ENCODE measurements at regions not wholly inside any gene's neighbourhood (a gene's known extent, or its start where the extent isn't known, plus 50 kb on each side); places are given as distances from the start of the nearest gene placed in this dataset.
"Not testable (repeated sequence)": the region's sequence is repeated elsewhere in the genome, so short reads cannot be mapped to it uniquely, and the experiment has no call there.

DNA sequence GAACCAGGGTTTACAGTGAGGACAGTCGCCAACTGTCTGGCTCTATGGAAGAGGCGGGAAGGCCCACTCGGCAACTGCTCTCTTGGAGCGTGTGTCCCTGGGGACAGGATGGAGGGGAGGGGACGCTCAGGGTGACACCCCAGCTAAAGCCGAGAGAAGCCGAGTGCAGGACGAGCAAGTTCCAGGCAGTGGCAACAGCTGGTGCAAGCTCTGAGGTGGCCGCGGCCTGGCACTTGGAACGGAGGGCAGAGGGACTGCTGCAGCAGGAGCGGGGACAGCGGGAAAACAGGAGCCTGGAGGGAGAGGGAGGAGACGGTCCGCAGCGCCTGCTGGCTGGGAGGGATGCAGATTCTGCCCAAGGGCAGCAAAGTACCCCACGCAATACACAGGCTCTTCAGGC is 113.8 kb upstream of the CCZ1B start:
- DNase-seq: not testable (repeated sequence)

DNA sequence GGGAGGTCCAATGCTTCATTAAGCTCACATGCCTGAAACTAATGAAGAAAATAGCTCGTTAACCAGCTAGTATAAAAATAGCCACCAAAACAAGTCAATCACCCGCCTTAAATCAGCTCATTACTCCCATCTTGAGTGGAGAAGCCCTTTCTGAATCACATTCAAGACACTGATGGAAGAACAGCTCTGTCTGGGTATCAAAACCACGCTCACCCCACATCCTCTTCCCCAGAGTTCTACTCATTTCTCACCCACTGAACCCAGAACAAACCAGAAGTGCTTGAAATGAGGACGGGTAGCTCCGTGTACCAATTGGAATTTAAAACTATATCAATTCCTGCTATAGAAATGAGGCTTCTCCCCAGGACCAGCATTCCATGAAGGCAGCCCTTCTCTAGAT is 120.8 kb upstream of the CCZ1B start:
- DNase-seq: not testable (repeated sequence)

DNA sequence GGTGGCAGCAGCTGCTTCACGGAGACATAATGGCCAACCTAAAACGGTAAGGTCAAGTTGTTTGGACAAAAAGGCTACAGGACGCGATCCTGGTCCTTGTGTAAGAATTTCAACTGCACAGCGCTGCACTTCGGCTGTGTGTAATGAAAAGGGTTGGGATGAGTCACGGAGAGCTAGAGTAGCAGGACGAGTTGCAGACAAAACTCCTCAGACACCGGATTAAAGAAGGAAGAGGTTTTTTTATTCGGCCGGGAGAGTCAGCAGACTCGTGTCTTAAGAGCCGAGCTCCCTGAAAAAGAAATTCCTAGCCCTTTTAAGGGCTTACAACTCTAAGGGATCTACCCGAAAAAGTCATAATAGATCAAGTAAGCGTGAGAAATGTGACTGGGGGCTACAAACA is 124.2 kb upstream of the CCZ1B start:
- not testable (repeated sequence) for DNase-seq

DNA sequence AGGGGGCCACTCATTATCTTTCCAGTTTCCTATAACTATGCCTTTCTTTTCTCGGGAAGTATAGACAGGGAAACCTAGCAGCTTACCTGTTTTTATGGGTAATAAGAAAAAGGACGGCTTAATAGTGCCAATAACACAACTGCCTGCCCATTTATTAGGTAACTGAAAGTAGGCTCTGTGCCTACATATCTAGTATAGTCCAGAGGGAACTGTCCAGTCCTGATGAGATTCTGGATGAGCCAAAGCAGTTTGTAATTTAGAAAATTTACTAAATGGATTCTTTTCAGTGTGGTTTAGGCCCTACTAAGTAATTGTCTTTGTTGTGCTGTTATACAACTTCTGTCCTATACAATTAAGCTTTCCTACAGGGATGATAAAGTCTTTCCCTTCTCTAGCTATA is 125.5 kb upstream of the CCZ1B start:
- not testable (repeated sequence) for DNase-seq

DNA sequence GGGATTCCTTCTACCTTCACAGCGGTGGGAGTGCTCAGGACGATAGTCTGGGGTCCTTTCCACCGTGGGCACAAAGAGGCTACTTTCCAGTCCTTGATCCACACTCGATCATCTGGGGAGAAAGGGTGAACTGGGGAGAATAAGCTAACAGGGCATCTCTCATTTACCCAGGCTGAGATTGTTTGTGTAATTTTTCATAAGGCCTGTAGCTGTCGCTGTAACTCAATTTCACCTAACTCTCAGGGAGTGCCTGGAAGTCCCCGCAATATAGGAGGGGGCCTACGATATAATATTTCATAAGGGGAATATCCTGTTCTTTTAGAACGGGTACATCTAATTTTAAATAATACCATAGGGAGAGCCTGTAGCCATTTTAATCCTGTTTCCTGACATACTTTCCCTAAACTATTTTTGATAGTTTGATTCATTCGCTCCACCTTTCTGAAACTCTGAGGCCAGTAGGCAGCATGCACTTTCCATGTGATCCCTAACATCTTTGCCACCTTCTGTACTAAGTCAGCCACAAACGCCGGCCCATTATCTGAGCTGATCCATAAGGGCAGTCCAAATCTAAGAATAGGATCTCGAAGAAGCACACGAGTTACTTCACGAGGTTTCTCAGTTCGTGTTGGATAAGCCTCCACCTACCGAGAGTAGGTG is 127.2 kb upstream of the CCZ1B start:
- not testable (repeated sequence) for DNase-seq

DNA sequence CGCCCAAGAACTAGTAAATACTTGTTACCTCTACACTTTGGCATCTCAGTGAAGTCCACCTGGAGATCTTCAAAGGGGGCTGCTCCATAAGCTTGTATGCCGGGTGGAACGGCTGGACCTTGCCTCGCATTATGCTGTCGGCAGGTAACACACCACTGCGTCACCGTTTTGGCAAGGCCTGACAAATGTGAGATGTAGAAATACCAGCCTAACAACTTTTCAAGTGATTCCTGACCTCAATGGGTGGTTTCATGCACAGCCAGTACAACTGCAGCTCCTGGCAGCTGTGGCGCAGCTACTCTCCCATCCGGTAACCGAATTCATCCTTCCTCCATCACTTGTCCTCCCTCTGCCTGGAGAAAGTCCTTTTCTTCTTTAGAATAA is 127.7 kb upstream of the CCZ1B start:
- not testable (repeated sequence) for DNase-seq

DNA sequence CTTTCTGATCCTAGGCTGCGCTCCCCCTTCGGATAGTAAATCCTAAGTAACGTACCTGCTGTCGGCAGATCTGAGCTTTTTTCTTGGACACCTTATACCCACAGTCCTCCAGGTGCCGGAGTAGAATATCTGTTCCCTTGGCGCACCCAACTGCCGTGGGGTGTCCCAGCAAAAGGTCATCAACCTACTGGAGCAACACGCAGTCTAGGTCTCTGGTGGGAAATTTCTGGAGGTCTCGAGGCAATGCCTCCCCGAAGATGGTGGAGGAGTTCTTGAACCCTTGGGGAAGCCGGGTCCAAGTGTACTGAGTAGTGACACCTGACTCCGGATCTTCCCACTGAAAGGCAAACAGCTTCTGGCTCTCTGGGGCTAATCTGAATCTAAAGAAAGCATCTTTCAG is 129.3 kb upstream of the CCZ1B start:
- DNase-seq: not testable (repeated sequence)

DNA sequence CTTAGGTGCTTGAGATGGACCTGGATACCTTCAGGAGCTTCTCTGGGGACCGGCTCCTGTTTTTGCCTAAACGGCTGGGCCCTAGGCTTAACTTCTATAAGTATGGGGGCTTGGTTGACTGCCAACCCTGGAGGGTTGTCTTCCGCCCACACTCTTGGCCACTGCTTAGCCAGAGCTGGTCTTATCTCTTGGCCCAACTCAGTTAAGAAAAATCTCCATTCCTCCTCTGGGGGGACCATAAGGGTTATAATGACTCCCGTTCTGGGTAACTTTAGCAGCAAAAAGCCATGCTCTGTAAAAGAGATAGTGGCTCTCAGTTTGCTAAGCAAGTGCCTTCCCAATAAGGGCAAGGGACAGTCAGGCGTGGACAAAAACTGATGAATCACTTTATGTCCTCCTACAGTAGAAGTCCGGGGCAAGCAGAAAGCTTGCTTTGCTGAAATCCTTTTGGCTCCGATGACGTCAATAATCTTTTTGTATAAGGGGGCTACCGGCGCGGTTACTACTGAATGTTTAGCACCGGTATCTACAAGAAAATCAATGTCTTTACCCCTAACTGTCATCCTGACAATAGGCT is 130.0 kb upstream of the CCZ1B start:
- not testable (repeated sequence) for DNase-seq

DNA sequence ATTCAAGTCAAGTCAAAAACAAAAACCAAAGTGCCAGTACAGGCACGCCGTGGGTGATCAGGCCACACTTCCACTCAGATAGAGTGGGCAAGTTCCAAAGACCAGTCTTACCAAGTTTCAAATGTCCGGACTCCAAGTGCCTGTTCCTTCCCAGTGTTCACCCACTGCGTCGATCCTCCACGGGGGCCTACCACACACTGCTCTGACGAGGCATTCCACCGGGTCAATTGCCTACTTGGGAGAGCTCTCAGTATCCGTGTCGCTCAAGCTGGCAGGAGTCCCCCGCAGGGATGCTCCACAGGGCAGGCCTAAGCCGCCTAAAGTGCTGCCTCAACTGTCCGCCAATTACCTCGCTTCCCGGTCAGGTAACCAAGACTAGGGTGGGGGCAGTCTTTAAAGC is 132.3 kb upstream of the CCZ1B start:
- DNase-seq: not testable (repeated sequence)

DNA sequence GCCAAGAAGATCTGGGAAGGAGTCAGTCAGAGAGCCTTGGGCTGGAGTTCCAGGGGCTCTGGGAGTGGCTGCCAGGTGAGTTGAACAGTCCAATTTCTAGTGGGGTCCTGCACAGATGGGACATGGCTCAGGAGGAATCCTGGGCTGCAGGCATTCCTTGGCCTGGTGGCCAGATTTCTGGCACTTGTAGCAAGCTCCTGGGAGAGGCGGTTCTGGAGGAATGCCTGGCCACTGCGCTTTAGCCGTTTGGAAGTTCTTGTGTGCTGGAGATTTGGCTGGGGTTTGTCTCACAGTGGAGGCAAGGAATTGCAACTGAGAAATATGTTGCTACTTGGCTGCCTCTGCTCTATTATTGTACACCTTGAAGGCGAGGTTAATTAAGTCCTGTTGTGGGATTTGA is 133.9 kb upstream of the CCZ1B start:
- DNase-seq: not testable (repeated sequence)

DNA sequence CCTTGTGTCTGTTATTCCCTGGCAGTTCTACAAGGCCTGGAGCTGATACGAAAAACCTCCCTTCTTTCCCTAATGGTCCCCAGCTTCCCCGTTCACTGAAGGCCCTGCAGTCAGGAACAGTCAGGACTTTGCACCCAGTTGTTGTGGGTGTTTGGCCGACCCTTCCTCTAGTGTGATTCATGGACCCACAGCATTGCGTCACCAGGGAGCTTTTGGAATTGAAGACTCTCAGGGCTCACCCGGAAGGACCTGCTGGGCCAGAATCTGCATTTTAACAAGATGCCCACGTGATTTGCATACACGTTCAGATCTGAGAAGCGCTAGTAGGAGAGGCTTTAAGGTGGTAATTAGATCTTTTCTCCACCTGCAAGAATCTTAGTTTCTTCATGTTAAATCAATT is 136.8 kb upstream of the CCZ1B start:
- not testable (repeated sequence) for DNase-seq

DNA sequence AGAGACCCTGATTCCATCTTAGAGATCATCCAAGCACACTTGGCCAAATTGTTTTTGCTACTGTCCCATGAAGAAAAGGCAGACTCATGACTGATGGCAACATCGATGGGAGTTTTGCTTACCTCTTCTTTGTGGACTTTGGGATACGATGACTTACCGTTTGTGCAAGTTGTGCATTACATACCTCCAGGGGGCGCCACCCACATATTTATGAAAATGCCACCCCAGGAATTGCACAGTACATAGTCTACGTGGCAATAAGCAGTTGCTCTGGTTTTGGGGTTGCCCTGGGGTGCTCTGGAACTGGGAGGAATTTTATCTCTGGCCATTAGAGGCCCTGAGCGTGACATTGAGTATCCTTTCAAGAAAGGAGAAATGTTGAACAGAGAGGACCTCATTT is 139.0 kb upstream of the CCZ1B start:
- not testable (repeated sequence) for DNase-seq

DNA sequence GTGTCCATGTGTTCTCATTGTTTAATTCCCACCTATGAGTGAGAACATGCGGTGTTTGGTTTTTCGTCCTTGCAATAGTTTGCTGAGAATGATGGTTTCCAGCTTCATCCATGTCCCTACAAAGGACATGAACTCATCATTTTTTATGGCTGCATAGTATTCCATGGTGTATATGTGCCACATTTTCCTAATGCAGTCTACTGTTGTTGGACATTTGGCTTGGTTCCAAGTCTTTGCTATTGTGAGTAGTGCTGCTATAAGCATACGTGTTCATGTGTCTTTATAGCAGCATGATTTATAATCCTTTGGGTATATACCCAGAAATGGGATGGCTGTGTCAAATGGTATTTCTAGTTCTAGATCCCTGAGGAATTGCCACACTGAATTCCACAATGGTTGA is 144.1 kb upstream of the CCZ1B start:
- not testable (repeated sequence) for DNase-seq

DNA sequence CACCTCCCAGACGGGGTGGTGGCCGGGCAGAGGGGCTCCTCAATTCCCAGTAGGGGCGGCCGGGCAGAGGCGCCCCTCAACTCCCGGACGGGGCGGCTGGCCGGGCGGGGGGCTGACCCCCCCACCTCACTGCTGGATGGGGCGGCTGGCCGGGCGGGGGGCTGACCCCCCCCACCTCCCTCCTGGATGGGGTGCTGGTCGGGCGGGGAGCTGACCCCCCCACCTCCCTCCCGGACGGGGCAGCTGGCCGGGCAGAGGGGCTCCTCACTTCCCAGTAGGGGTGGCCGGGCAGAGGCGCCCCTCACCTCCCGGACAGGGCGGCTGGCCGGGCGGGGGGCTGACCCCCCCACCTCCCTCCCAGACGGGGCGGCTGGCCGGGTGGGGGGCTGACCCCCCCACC is 148.8 kb upstream of the CCZ1B start:
- DNase-seq: not testable (repeated sequence)

DNA sequence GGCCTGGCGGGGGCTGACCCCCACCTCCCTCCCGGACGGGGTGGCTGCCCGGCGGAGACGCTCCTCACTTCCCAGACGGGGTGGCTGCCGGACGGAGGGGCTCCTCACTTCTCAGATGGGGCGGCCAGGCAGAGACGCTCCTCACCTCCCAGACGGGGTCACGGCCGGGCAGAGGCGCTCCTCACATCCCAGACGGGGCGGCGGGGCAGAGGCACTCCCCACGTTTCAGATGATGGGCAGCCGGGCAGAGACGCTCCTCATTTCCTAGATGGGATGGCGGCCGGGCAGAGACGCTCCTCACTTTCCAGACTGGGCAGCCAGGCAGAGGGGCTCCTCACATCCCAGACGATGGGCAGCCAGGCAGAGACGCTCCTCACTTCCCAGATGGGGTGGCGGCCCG is 149.3 kb upstream of the CCZ1B start:
- not testable (repeated sequence) for DNase-seq

DNA sequence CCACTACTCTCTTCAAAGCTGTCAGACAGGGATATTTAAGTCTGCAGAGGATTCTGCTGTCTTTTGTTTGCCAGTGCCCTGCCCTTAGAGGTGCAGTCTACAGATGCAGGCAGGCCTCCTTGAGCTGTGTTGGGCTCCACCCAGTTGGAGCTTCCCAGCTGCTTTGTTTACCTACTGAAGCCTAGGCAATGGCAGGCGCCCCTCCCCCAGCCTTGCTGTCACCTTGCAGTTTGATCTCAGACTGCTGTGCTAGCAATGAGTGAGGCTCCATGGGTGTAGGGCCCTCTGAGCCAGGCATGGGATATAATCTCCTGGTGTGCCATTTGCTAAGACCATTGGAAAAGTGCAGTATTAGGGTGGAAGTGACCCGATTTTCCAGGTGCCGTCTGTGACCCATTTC is 151.3 kb upstream of the CCZ1B start:
- DNase-seq: not testable (repeated sequence)

DNA sequence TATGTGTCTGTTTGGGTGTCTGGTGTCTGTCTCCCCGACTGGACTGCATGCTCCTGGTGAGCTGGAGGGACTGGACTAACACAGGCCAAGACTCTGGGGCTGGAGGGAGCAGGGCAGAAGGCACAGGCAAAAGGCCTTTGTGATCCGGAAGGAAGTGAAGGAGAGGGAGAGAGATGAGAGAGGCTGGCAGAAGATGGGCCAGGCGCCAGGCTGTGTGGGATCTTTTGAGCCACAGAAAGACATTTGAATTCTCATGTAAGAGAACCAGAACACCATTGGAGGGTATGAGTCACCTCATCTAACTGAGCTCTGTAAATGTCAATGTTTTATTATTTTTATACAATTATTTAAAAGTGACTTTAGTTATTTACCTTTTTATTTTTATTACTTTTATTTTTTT is 152.3 kb upstream of the CCZ1B start:
- not testable (repeated sequence) for DNase-seq

DNA sequence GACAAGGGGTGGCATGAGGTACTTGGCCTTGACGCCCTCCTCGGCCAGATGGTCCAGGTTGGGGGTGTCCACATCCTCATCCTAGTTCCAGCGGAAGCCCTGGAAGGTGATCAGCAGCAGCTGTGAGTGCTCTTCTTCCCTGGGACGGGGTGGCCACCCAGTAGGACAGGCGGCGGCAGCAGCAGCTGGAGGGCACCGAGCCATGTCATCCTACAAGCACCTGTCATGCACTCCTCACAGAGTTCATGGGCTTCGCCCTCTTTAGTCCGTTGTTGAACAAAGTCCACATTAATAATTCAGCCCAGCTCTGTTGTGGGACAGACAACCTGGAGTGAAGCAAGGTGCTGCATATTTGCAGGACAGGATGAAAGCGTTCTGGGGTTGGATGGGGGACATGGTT is 153.4 kb upstream of the CCZ1B start:
- not testable (repeated sequence) for DNase-seq

DNA sequence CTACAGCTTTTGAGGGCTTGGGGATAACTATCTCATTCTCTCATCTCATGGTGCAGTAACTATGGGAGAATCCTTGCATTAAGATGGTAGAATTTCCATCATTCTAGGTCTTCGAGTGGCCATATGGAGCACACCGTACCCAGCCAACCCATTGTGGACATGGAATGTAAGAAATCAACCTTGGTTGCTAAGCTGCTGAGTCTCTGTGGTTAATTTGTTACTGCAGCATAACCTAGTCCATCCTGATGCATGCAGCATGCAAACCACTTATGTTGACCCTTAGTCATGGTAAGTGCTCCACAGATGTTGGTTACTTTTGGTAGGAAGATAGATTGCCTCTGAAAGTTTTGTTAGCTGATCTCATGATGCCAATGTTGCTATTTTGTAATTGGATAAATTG is 156.3 kb upstream of the CCZ1B start:
- not testable (repeated sequence) for DNase-seq

DNA sequence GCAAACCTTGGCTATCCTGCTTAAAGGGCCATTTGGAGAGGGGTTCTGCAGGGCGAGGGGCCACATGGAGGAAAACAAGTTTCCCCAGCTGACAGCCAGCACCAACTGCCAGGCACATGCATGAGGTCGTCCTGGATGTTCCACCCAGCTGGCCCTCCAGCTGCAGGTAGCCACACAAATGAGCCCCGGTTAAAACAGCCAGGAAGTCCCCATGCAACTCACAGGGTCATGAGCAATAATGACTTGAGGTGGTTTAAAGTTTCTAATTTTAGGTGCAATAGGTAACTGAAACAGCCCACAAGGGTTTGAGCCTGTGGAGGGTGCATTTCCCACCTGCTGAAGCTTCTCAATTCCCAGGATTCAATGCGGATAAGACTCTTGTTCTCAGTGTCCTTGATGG is 160.8 kb upstream of the CCZ1B start:
- not testable (repeated sequence) for DNase-seq

DNA sequence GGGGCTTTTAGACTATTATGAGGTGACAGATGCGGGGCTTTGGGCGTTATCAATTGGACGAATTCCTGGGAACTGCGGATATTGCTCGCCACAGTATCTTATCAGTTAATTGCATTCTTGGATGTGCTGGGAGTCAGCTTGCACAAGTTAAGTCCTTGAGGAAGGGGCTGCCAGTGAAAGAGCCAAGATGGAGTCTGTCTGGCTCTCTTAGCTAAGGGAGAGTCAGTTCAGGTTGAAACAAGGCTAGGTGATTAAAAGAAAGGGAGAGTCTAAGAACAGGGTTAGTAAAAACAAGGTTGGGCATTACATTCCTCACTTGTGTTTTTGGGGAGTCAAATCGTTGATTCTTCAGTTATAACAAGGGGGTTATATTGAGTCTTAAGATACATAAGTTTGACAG is 162.5 kb upstream of the CCZ1B start:
- not testable (repeated sequence) for DNase-seq

DNA sequence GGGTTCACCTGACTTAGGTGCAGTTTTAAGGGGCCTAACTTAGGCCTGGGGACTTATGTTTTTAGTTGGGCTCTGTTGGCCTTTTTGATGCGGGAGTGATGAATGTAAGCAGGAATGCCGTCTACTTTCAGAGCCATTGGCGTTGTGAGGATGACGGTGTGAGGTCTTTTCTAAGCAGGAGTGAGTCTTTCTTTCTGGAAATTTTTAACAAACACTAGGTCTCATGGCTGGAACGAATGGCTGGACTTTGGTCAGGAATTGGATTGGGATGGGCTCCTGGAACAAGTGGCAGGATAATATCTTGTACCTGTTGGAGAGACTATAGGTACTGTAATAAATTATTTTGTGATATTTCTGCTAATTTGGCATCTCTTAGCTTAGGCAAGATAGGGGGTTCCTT is 163.9 kb upstream of the CCZ1B start:
- not testable (repeated sequence) for DNase-seq

DNA sequence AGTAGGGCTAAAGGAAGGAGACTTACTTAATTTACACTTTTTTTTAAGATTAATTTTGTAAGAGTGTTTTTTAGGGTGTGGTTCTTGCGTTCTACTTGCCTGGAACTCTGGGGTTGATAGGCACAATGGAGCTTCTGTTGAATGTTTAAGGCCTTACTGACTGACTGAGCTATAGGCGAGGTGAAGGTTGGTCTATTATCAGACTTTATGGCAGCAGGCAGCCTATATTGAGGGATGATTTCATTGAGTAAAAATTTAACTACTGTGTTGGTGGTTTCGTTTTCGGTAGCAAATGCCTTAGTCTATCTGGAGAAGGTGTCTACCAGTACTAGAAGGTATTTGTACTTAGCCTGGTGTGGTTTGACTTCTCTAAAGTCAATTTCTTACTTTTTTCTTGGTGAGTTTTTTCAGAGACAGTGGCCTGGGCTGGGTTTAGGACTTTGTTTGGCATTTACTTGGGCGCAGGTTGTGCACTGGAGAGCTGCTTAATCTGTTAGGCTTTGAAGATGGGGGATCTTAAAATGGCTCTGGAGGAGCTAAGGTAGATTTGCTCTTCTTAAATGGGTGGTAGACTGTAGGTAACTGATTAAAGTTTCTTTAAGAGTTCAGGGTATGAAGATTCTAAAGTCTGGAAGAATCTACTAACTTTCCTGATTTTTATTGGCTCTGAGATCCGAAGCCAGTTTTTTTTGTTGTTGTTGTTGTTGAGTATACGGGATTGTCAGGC is 164.5 kb upstream of the CCZ1B start:
- DNase-seq: not testable (repeated sequence)

DNA sequence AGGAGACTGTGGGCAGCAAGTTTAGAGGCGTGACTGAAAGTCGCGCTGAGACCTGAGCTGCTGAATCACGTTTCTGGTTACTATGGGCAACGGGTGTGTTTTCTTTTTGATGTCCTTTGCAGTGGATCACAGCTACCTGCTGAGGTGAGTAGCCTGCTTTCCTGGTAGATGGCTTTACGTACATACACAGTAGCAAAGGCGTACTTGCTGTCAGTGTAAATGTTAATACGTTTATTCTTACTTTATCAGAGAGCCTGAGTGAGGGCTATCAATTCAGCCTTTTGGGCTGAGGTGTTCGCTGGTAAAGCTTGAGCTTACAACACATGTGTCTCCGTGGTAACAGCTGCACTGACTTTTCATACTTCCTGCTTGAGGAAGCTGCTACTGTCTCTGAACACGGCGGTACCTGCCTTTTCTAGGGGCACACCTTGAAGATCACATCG is 165.1 kb upstream of the CCZ1B start:
- DNase-seq: not testable (repeated sequence)

Measured in amniotic stem cell (primary cell).